C4-2B (cell line): ENCODE measurements at regions not wholly inside any gene's neighbourhood (a gene's known extent, or its start where the extent isn't known, plus 50 kb on each side); places are given as distances from the start of the nearest gene placed in this dataset.

Experiments used
- H3K27ac ChIP-seq: fragments of 450-650 bp; 2 replicates; pipeline ENCODE4 v1.5.1; 2017
- CTCF ChIP-seq: fragments of 450-650 bp; conservative IDR thresholded peaks from 2 replicates; pipeline ENCODE4 v1.5.1; 2017; ENCODE audit warnings: mild to moderate bottlenecking
- ZFX ChIP-seq: fragments of 450-650 bp; IDR thresholded peaks from 2 replicates; pipeline ENCODE4 v1.6.1; 2017

DNA sequence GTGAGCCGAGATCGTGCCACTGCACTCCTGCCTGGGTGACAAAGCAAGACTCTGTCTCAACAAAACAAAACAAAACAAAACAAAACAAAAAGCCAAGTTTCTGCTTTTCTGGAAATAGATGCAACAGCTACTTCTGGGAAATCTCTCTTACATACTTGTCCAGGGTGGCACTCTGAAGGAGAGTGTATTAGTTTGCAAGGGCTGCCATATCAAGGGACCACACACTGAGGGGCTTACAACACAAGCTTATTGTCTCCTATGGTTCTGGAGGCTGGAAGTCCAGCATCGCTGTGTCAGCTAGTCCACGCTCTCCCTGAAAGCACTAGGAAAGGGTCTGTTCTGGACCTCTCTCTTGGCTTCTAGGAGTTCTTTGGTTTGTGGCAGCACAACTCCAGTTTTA, 277.9 kb upstream of the WWC1 start:
- no peak overlapping the region for H3K27ac ChIP-seq
- TF ChIP-seq CTCF (no peak), ZFX (no peak)

GRCh38 chr5:168014433-168015123, 276.9 kb upstream of the WWC1 start:
- TF ChIP-seq ZFX: no peak
- TF ChIP-seq CTCF: no peak
- no peak overlapping the region for H3K27ac ChIP-seq

- H3K27ac ChIP-seq: no peak overlapping the region
- no peak for TF ChIP-seq ZFX
- no peak for TF ChIP-seq CTCF
Observed at GRCh38 chr5:168015506-168015905, 275.9 kb upstream of the WWC1 start.

DNA sequence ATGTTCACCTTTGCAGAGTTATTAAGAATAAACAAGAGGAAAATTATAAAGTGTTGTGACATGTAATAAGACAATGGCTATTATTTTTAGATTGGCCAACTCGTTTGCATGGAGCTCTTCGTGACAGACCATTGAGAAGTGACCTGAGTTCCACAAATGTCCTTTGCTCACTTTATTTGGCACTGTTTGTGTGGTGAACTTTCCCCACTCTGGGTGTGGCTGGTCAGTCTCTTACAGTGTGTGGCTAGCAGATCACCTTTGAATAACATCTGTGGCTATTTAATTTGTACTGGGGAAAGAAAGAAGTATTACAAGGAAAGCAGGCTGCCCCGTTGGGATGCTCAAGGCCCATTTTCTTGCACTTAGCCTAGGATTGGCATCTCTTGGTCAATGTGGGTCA, 274.1 kb upstream of the WWC1 start:
- no peak overlapping the region for H3K27ac ChIP-seq
- TF ChIP-seq ZFX (no peak), CTCF (no peak)

DNA sequence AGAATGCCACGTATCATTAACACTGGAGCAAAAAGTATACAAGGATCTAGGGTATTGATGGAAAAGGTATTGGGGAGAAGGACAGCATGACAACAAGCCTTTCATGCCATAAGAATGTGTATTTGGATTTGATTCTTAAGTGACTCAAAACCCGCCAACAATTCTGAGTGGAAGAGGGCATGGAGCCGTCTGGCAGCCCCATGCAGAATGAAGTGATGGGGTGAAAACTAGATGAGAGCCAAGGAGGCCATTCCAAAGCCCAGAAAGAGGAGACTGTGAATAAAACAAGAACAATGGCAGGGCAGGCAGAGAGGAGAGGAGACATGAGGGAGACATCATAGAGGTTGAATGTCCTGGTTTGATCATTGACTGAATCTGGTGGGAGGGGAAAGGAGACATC, 272.3 kb upstream of the WWC1 start:
- H3K27ac ChIP-seq: no peak overlapping the region
- no peak for TF ChIP-seq ZFX
- no peak for TF ChIP-seq CTCF

- H3K27ac ChIP-seq: no peak overlapping the region
- TF ChIP-seq ZFX (no peak), CTCF (peak; percentile 42)
Observed at GRCh38 chr5:168020542-168021294, 270.7 kb upstream of the WWC1 start.

DNA sequence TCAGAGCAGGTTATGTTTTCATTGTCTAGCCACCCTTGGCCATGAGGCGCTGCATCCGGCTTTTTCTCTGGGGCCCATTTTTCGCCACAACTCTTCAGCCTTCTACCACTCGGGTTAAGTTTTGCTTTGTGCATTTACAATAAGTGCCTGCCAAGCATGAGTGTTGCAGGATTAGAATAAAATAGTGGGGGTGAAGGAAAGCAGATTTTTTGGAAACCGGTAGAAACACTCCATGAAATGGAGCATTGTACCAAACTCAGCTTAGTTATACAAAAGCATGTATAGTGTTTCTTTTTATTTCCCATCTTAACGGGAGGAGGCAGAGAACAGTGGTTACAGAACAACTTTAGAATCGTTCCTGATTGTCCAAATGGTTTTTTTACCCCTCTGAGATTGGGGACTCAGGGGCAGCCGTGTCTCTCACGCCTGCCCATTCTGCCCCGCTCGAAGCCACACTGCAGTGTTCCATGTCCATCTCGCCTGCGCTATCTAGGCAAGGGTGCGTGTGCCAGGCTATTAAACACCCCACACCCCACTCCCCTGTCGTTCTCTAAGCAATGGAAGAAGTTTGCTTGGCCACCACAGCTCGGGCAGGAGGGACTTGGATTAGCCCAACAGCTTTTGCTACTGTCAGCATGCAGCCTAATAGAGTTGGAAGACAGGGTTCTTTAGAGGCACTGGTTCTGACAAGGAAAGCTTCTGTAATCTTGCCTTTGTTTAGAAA, 268.8 kb upstream of the WWC1 start:
- TF ChIP-seq CTCF (no peak), ZFX (no peak)
- no peak overlapping the region for H3K27ac ChIP-seq
